Prostate gland (tissue), 2 donors: ENCODE measurements at regions not wholly inside any gene's neighbourhood (a gene's known extent, or its start where the extent isn't known, plus 50 kb on each side); places are given as distances from the start of the nearest gene placed in this dataset.

Experiments
- DNase-seq: peaks from one replicate; pipeline ENCODE4 v3.0.0-alpha.2; 2019; ENCODE audit warnings: low spot score
- H3K27ac ChIP-seq, 2 donors: fragments of 200-600 bp; sonication (generic); 2 replicates each; pipeline ENCODE4 v1.5.1; 2017 to 2019
- H3K27me3 ChIP-seq: fragments of 200-600 bp; sonication (generic); replicated peaks from 2 replicates; pipeline ENCODE4 v1.5.1; 2019; ENCODE audit not compliant: insufficient read depth
- H3K36me3 ChIP-seq, 2 donors: fragments of 200-600 bp; sonication (generic); 1 replicate in 1 of 2; 2 replicates in 1 of 2; pipeline versions ENCODE4 v1.5.1 to v1.8.1; 2017 to 2019
- H3K4me1 ChIP-seq: fragments of 200-600 bp; sonication (generic); replicated peaks from 2 replicates; pipeline ENCODE4 v1.5.1; 2019
- H3K4me3 ChIP-seq, 2 donors: fragments of 200-600 bp; sonication (generic); 2 replicates each; pipeline ENCODE4 v1.5.1; 2017 to 2019
- H3K9me3 ChIP-seq: fragments of 200-600 bp; sonication (generic); 2 replicates; pipeline ENCODE4 v1.5.1; 2017
- POLR2A ChIP-seq: fragments of 450-650 bp; IDR thresholded peaks from one replicate; pipeline ENCODE4 v1.6.1; 2016; ENCODE audit warnings: antibody characterized with exemption, mild to moderate bottlenecking
- POLR2AphosphoS5 ChIP-seq: sonication (generic); formaldehyde crosslinking; IDR thresholded peaks from one replicate; pipeline ENCODE4 v1.6.1; 2017; ENCODE audit warnings: antibody characterized with exemption
- WGBS: methylation state at CpG from one replicate; pipeline ENCODE4 v1.1.5; 2018; 5-methylcytosine and 5-hydroxymethylcytosine counted together
- intact Hi-C: fragments of 100-400 bp; cut with DNase I; formaldehyde crosslinking; loops from one replicate; pipeline ENCODE4 v1.14.2; 2022
- small RNA-seq, 2 donors: library from RNA; depleted of rRNA; stranded (forward); fragments of <200 nt; gene quantifications; one replicate each; pipeline ENCODE3, GENCODE V24; 2016
- TF ChIP-seq, protein P1 (sequence below), 4 experiments: fragments of 200-600 bp in 2 of 4; fragments of 450-650 bp in 2 of 4; sonication (generic) in 2 of 4; IDR thresholded peaks; 1 replicate in 3 of 4; 2 replicates in 1 of 4; pipeline ENCODE4 v1.5.1; 2016 to 2019; ENCODE audit warnings: antibody characterized with exemption in 4 of 4, mild to moderate bottlenecking in 2 of 4, moderate library complexity in 2 of 4

DNA sequence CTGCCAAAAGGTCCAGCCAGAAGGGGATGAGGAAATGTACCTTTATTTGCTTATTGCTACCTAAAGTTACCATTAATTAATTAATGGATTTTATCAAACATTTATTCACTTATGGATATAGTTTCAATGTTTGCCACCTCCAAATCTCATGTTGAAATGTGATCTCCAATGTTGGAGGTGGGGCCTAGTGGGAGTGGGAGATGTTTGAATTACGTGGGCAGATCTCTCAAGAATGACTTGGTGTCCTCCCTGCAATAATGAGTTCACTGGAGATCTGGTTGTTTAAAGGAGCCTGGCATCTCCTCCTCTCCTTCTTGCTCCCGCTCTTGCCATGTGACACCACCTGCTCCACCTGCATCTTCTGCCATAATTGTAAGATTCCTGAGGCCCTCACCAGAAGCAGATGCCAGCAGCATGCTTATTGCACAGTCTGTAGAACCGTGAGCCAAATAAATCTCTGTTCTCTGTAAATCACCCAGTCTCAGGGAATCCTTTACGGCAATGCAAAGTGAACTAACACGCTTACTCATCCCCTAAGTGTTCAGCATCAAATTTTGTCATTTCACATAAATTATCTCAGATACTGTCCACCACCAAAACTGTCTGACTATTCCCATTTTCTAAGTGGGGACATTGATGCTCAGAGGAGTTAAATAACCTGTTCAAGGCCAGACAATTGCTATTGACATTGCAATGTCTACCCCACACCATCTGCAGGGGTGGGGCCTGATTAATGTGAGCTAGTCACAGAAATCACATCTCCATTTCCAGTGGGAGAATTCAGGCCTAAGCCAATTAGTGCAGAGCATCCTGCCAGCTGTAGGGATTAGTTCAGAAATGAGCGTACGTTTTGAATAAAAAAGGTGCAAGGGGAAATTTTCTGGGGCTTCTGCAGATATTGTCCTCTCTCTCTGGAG is 51.6 kb upstream of the SYN3 start:
- no peaks in the 10 kb centered on the region for H3K27me3 ChIP-seq
- intact Hi-C loops = no loop called here
- H3K4me3 ChIP-seq = no peak overlapping the region
- no peaks in the 10 kb centered on the region for H3K36me3 ChIP-seq
- no peak overlapping the region for H3K27ac ChIP-seq
- no peaks in the 10 kb centered on the region for H3K4me1 ChIP-seq
- no peak for DNase-seq
- TF ChIP-seq, protein P1, sequence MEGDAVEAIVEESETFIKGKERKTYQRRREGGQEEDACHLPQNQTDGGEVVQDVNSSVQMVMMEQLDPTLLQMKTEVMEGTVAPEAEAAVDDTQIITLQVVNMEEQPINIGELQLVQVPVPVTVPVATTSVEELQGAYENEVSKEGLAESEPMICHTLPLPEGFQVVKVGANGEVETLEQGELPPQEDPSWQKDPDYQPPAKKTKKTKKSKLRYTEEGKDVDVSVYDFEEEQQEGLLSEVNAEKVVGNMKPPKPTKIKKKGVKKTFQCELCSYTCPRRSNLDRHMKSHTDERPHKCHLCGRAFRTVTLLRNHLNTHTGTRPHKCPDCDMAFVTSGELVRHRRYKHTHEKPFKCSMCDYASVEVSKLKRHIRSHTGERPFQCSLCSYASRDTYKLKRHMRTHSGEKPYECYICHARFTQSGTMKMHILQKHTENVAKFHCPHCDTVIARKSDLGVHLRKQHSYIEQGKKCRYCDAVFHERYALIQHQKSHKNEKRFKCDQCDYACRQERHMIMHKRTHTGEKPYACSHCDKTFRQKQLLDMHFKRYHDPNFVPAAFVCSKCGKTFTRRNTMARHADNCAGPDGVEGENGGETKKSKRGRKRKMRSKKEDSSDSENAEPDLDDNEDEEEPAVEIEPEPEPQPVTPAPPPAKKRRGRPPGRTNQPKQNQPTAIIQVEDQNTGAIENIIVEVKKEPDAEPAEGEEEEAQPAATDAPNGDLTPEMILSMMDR (IDR thresholded peaks at IDR 0.05) = no peak
- TF ChIP-seq POLR2AphosphoS5 (no peak), POLR2A (no peak)
- 77% methylated on average over 7 of the region's 7 CpGs for WGBS
- H3K9me3 ChIP-seq = no peaks in the 10 kb centered on the region

DNA sequence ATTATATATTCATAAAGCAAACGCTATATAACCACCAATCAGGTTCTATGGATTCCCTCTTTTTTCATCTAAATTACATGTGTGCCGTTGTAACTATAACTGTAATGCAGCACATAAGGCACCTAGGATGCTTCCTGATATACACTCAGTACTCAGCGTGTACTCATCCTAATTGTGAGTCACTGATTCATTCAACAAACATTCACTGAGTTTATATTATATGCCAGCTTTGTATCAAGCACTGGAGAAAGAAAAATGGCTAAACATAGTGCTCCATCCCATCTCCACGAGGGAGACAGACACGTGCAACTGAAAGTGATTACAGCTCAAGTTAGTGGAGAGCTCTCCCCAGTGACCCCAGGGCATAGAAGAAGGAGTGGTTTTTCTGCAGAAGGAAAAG is 49.9 kb upstream of the SYN3 start:
- H3K4me1 ChIP-seq = no peaks in the 10 kb centered on the region
- intact Hi-C loops = no loop called here
- TF ChIP-seq POLR2AphosphoS5 (no peak), POLR2A (no peak)
- TF ChIP-seq, protein P1 (IDR thresholded peaks at IDR 0.05) = no peak
- whole genome bisulfite sequencing = 63% methylated on average over 5 of the region's 5 CpGs
- no peak overlapping the region for H3K4me3 ChIP-seq
- DNase-seq = no peak
- no peaks in the 10 kb centered on the region for H3K27me3 ChIP-seq
- no peaks in the 10 kb centered on the region for H3K36me3 ChIP-seq
- H3K9me3 ChIP-seq = no peaks in the 10 kb centered on the region
- no peak overlapping the region for H3K27ac ChIP-seq

Small RNA genes in the stretch of these regions (small RNA-seq; reads per million reads assigned to genes)
- 0 reads per million in 2 donors for gene Z82198.3
